Inferior parietal cortex (tissue), 1 donor: ENCODE measurements at regions not wholly inside any gene's neighbourhood (a gene's known extent, or its start where the extent isn't known, plus 50 kb on each side); places are given as distances from the start of the nearest gene placed in this dataset.

Source experiments
- DNase-seq: peaks from one replicate; pipeline ENCODE4 v3.0.0-alpha.2; 2016; ENCODE audit errors: extremely low spot score

DNA sequence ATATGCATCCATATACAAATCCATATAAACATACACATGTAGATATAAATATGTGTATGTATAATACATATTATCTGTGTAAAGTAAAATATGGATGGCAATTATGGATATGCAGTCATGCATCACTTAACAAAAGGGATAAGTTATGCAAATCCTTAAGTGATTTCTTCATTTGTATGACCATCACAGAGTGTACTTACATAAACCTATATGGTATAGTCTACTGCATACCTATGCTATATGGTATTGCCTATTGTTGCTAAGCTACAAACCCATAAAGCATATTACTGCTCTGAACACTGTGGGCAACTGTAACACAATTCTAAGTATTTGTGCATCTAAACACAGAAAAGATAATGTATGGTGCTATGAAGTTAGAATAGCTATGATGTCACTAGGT, 227.2 kb downstream of the SLC6A15 start:
- DNase-seq: no peak

DNA sequence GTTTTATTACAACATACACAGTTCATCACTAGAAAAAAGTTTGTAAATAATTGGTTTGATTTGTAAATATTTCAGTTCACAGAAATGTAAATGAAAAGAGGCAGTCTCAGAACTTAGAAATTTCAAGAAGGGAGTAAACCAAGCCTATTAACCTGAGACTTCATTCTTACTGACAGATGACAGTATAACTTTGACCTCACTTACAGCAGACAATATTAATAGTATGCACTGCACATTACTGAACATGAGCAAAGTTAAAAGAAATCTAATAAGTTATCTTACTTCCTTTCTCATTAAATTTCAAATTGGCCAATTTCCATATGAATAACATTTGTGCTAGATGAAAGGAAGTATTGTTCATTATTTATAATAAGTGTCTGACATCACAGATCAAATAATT, 235.8 kb downstream of the SLC6A15 start:
- no peak for DNase-seq

DNA sequence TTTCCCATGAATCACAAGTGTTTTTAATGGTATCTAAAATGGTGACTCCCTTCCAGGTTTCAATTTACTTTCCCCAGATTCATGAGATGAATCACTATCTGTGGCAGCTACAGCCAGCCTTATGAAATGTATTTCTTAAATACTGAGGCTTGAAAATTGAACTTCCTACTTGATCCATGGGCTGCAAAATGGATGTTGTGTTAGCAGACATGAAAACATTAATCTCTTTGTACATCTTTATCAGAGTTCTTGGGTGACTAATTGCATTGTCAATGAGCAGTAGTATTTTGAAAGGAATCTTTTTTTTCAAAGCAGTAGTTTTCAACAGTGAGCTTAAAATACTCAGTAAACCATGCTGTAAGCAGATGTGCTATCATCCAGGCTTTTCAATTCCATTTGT, 250.8 kb downstream of the SLC6A15 start:
- no peak for DNase-seq

DNA sequence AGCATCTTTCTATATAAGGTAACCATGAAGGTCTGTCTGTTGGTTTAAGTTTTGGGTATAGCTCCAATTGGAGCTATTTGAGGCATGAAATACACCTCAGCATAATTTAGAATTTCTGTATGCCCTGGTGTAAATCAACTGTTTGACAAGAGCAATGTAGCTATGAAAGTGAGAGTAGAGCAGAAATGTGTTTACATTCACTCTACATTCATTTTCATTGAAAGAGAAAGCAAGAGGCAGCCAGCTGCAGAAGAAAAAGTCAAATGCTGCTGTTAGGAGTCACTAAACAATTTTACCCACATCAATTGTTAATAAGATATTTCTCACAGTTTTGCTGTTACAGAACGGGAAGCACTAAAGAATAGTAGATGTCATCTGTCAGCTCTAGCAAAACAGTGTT, 252.5 kb downstream of the SLC6A15 start:
- DNase-seq: no peak

DNA sequence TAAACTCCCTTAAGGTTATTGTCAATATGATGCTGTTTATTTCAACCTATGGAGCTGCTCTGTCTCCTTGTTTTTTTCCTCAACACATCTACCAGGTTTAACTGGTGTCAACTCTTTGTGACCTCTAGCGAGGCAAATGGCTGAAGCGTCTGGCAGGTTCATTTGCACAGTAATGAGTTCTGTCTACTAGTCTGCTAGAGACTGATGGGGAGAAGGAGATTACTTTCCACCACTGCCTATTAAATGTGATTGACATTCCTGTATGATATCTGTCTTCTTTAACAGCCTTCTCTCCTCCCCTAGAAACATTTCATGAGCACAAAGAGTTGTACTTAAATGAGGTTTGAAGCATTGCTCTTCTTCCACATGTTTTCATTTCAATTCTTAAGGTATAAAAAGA, 253.7 kb downstream of the SLC6A15 start:
- DNase-seq: no peak

DNA sequence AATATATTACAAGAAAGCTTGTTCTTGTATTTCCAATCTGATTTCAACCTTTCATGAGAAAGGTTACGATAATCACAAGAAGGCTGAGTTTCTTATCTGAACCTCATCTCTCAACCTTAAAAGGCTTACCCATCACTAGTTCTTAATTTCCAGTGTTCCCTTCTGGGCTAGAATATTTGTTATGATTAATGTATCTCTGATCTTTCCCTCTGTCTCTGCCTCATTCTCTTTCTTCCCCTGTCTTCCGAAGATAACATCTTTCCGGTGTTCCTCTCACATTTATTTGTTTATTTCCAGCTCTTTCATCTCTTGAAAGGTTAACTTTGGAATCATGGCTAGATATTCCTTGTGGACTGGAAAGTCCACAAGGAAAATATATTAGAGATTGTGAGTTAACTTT, 255.9 kb downstream of the SLC6A15 start:
- DNase-seq: no peak

DNA sequence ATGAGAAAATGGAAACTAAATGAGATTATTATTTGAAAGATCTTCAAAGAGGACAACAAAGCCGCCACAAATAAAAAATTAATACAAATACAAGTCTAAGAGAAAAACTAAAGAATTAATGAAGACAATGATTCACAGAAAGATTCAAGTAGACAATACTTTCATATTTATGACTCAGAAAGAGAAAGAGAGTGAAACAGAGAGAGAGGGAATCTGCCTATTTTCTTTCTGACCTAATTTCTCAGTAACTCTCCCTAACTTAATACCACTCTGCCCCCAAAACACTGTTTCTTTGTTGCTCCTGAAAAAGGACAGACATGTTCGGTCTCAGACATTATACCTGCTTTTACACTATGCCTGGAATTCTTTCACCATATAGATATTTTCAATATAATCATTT, 259.1 kb downstream of the SLC6A15 start:
- no peak for DNase-seq

DNA sequence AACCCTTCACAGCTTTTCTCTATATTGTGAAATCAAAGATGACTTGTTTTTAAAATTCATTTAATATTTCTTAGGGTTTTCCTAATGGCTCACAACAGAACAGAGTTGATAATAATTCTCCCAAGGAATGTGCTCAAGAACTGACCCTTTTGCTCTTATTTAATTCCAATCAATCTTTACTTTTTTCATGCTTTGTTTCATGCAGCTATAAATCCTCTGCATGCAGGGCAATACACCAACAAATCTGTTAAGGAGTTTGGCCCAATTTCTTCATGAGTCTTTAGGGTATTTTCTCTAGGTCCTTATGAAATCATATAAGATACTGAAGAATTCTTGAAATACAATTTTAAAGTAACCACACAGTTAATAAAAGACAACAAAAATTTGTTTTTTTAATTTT, 264.2 kb downstream of the SLC6A15 start:
- no peak for DNase-seq

DNA sequence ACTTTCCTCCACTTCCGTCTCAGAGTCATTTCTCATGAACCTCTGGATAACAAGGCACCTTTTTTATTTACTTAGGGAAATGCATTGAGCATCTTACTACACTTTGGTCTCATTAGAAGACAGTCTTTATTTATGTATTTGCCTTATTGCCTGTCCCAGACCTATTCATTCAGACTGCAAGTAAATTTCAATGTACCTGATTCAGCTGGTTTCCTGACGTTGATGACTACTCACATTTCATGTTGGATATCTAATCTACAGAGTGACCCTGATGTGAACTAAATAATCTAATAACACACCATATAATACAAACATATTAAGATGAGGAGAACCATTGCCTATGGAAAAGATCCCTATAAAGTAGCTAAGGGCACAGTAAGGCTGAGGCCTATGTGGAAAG, 267.7 kb downstream of the SLC6A15 start:
- no peak for DNase-seq

DNA sequence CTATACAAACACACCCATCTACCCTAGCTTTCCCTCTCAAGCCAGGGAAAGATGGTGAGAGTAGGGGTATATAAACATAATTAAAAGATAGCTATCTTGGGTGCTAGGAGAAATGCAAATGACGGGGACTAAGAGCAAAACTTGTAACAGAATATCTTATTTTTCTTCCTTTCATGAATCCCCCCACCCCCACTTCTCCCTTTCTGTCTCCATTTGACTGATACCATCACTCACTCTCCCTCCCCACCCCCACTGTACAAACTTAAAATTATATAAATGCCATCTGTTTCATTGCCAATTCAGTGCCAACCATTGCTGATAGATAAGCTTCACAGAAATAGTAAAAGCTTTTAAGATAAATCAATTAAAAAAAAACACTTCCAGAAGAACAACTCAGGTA, 268.6 kb downstream of the SLC6A15 start:
- no peak for DNase-seq

DNA sequence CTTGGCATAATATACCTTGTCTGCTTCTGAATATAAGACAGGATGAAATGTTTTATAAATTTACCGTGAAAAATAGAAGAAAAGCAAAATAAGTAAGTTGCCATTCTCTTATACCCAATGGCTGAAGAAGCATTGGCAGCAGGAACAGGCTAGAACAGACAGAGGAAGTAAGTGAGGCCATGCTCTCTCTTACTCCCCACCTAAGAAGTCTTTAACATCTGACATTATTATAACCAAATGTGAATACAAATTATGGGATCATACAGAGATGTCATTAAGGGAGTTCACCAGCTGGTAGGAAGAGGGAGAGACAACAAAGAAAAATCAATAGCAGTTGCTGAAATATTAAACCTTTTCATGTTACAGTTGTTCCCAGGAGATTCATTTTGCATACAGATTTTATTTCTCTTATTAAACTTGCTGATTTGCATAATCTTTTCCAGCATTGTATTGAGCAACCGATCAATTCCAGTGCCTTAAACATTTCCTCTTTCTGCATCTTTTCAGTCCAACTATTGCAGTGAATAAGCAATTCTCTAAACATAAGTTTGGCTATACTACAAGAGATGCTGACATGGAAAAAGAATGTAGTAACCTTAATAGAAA, 270.6 kb downstream of the SLC6A15 start:
- no peak for DNase-seq

DNA sequence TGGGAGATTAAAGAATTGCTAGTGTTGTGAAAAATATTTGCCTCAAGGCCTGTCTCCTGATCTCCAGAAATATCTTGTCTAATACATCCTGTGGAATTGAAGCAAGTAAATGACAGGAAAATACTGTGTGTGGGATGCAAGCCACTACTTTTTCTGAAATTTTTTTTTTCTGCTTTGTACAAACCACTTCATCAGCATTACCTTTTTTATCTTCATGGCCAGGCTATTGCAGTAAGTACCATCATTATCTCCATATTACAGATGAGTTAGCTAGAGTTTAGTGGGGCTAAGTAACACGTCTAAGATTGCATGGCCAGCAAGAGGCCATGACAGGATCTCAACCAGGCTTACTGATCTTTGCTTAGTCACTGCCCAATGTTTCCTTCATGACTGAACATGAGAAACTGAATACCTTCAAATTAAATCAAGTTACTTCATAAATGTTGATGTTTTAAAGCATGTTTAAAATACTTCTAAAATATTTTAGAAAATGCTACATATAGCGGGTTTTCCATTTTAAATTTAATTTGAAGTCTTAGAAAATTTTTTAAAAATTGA, 273.7 kb downstream of the SLC6A15 start:
- no peak for DNase-seq

DNA sequence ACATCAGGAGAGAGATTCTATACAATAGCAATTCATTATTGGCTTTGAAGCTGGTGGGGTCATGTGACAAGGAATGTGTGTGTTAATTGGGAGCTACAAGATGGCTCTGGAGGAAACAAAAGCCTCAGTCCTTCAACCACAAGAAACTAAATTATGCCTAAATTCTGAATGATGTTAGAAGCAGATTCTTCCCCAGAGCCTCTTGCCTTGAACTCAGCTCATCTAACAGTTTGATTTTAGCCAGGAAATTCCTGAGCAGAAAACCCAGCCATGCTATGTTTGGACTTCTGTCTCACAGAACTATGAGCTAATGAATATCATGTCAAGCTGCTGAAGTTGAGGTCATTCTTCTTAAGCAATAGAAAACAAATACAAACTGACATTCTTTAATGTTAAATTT, 274.7 kb downstream of the SLC6A15 start:
- no peak for DNase-seq

DNA sequence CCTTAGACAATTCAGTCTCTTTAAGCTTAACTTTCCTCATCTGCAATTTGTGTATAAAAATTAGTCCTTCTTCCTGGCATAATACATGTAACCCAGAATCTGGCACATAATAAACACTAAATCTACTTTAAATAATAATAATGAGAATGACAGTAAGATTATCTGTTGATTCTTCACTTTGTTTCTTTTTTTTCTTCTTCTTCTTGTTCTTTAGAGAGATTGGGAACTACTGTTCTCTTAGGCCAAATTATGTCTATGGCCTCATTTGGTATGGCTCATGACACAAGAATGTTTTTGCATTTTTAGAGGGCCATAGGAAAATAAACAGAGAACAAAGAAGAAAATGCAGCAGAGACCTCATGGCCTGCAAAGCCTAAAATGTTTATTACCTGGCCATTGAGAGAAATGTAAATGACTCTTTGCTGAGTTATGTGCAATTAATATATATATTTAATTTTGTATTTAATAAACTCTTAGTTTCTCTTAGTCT, 275.8 kb downstream of the SLC6A15 start:
- no peak for DNase-seq

DNA sequence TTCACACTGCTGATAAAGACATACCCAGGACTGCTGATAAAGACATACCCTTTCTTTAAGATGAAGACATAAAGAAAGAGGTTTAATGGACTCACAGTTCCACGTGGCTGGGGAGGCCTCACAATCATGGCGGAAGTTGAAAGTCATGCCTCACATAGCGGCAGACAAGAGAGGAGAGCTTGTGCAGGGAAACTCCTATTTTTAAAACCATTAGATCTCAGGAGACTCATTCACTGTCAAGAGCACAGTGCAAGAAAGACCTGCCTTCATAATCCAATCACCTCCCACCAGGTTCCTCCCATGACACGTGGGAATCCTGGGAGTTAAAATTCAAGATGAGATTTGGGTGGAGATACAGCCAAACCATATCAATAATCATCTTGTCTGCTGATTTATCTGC, 278.1 kb downstream of the SLC6A15 start:
- DNase-seq: no peak

DNA sequence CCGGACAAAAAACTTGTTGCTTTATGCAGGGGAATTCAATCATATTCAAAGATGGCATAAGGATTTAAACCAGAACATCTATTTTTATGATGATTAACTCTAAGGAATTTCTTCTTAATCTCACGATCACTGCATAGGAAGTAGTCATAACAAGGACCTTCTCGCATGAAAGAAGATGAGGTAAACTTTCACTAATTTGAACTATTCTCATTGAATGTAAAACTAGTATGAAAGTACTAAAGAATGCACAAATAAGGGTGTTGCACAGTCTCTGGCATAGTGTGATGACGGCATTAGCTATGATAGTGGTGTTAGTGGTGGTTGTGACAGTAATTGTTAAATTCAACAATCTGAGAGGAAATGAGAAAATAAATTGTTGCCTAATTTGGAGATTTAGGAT, 280.0 kb downstream of the SLC6A15 start:
- no peak for DNase-seq

DNA sequence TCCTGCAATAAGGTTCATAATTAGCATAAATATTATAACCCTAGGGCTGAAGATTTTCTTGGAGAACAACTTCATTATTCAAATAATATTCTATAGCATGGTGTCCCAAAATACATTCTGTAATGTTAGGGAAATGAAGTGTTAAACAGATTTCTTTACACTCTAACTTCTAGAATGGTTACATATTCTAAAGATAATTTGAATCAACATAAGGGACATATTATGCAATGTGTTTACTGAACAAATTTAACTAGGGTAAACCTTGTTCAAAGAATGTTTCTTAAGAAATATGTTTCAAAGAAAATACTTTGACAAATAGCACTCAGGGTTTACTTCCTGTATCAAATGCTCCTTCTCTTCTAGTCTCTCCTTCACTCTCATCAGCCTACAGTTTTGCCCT, 281.6 kb downstream of the SLC6A15 start:
- no peak for DNase-seq

DNA sequence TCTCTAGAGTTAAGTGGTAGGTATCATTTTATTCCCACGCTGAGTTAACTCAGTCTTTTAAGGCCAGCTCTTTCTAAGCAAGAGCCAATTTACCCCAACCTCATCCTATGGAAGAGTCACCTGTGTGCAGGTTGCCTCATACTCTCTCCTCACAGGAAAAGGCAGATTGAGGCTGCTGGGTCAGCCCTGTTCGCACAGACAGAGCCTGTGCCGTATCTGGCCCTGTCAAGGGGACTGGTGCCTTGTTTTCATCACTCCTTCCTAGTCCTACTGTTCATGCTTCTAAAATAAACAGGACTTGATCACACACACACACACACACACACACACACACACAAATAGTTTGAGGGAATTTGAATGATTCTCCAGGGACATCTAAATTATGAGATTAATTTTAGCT, 285.0 kb downstream of the SLC6A15 start:
- DNase-seq: no peak

DNA sequence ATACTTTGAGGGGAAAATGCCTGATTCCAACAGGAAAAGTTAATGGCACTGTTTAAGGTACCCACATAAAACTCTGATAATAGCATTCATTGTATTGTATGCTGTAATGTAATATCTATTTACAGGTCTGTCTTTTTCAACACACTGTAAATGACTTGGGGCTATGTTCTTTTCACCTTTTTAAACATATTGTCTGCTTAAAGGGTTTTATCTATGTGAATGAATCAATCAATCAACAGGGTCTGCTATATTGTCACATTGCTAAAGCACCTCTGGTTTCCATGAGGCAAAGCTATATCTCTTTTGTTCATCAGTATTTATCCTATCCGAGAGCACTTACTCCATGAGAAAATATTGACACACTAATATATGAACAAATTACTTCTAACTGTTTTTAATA, 288.0 kb downstream of the SLC6A15 start:
- DNase-seq: no peak

DNA sequence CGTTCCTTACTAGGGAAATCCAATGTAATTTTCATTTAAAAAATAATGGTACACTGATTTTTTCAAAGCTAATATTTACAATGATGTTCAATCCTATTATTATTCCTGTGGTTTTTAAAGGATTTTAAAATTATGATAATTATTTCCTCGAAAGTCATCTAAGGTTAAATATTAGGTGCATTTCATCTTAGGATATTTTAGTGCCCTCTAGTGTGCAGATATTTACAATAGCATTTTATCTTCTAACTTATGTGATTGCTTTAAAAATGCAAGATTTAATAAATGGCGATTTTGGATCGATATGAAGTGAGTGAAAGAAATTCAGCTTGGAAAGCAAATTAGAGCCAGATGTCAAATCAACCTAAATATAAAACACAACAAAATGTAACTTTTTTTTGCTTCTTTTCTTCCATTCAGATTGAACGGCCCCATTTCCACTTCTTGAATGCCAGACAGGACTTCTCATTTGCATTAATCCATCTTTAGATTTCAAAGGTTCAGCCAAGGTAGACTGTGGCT, 293.5 kb downstream of the SLC6A15 start:
- DNase-seq: no peak

DNA sequence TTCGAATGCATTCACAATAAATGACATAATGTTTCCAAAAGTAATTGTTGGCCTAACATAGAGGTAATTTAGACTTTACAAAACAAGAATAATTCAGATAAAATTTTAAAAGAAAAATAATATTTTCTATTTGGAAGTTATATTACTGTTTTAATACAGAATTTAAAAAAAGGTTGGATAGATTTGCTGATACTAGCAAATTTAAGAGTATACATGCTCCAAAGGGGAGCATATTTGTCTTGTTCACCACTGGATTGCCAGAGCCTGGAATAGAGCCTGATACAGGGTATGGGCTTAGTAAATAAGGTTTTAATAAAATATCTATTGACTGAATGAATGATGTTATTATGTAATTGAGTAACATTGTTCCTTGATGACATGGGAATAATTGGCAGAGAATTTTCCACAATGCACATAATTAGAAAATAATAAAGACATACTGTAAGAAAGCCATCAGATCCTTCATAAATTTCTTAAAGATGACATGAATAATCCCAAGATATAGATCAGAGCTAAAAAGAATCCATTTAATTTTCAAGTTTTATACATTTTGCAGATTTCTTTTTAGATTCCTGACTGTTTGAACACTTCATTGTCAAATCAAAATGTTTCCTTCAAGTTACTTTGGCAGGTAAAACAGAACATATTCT, 305.3 kb downstream of the SLC6A15 start:
- no peak for DNase-seq

DNA sequence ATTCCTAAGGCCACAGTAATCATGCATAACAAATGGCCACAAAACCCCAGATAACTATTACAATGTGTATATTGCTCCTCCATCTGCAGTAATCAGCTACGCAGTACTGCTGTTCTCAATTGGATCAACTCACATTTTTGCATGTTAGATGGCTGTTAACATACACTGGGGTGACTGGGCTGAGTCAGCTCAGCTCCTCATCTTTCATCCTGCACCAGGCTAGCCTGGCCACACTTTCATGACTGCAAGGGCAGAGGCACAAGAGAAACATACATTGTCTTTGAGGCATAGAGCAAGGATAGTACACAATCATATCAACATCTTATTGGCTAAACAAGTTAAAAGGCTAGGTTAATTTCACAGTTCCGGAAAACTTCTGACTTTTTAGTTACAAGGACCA, 306.6 kb downstream of the SLC6A15 start:
- no peak for DNase-seq

DNA sequence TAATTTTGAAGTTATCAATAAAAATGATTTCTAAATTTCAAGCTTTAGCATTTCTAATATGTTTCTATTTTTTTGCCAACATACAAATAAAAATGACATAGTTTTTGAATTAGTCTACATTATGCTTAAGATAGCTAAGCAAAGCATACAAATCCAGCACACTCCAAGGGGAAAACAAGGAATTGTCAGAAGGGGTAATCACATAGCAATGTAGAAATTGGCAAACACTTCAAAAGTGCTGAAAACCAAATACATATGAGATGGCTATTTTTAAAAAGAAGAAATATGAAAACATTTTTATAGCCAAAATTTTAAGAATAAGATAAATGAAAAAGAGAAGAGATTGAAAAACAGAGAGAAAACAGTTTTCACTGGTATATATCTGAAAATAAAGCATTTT, 308.0 kb downstream of the SLC6A15 start:
- DNase-seq: no peak
